Stimulated activated CD4-positive, alpha-beta T cell treated with anti-CD3 and anti-CD28 coated beads, Interleukin-4, amount 100 ng/mL, for 1 hour (primary cell): ENCODE measurements at regions not wholly inside any gene's neighbourhood (a gene's known extent, or its start where the extent isn't known, plus 50 kb on each side); places are given as distances from the start of the nearest gene placed in this dataset.

Experiments used
- DNase-seq: peaks from one replicate; pipeline ENCODE4 v3.0.0-alpha.2; 2020

DNA sequence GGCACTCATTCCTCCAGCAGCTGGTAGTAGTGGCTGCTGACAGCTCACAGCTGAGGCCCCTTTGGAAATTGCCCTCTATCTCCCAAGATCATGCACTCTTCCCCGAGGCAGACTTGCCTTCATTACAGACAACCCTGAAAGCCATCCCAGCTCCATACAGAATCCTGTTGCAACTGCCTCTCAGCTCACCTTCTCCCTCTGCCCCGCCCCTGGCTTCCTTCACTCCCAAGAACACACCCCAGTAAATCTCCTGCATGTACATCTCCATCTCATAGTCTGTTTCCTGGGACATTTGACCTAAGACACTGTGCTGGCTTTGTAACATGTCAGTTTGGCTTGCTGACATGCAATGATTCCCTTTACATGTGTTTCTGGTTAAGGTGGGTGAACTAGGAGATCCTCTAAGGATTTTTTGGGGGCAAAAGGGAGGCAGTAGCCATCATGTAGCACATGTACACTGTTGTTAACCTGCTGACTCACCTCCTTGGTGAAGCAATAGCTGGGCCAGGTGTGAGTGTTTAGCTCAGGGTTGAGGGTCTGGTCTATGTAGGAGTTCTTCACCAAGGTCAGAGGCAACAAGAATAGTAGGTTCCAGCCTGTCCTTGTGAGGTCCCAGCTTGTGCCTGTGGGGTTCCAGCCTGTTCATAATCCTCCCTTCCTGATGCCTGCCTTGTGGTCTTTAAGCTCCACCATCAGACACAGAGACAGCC, 179.6 kb downstream of the CSNK2A3 start:
- DNase-seq, result no peak

DNA sequence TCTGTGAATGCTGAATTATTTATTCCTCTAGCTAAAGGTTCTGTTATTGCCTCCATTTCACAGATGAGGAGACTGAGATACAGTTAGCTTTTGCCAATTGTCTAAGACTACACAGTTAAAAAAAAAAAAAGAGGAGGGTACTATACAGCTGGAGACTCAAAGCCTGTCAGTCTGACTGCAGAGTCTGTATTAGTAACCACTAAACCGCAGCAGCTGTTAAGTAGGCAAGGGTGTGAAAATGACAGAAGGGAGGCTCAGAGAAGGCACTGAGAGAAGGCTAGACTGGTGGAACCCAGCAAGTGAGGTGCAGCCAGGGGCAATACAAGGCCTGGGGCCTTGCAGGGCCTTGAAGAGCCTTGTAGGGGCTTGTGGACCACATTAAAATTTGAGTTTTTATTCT, 181.2 kb downstream of the CSNK2A3 start:
- DNase-seq, result no peak

DNA sequence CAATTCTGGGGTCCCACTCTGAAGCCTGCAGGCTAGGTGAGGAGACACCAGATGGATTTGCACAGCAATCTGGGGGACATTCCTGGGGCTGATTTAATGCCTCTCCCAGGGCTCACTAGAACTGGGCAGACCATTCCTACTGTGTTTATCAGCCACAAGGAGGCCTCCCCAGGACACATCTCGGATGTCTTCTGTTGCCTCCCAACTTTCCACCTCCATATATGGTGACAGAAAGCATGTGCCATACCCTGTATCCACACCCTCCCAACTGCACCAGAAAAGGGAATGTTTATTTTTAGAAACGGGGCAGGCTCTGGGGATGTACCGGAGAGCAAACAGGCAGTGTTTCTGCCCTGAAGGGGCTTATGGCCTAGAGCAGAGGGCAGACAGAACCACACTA, 181.8 kb downstream of the CSNK2A3 start:
- DNase-seq, result no peak

DNA sequence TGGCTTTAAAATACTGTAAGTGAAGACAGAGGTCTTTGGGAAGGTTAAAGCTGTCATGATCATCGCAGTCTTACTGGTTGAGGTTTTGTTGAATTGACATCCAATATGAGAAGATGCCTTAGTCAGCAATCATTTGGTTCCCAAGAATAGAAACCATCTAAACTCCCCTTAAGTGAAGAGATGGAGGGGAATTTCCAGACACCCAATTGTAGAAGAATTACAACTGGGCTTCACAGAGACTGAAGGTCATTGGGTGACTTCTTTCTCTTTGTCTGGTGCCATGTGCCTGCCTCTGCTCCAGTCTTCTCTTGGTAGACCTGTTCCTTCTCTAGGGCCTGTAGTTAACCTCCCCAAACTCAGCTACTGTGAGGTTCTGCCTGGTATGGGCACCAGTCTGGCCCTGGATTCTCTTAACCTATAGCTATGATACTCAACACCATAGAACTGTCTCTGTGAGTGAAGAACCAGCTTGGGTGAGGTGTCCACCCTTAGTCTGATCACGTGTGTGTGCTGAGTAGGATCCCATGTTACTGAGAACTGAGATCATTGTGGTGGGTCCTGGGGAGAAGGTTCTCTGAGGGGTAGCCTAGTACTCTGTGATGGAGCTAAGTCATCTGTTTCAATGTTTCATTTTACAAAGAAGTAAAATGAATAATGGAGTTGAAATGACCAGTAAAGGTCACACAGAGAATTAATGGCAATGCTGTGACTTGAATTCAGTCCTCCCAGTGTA, 182.5 kb downstream of the CSNK2A3 start:
- DNase-seq, result no peak

DNA sequence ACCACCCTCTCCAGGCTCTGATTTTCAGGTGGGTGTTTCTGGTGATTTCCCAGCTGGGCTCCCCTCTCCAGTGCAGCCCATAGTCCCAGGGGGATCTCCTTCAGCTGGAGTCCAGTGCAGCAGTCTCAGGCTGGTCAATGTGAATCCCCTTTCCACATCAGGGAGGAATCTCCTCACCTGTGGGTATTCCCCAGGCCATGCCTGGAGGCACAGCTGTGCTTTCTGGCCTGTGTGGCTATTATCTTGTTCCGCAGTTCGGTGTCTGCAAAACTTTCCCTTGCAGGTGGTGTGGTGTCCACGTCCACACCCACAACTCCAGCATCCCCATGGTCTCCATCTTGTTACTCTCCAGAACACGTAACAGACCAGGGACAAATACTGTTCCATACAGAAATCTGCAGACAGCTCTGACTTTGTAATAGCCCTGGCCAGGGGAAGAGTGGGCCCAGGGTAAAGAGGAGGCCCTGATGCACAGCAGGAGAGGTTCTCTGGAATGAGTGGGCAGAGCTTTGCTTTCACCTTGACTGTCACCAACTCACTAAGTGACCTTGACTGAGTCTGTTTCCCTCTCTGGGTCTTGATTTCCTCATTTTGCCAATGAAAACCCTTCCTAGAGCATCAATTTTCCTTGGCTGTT, 183.2 kb downstream of the CSNK2A3 start:
- no peak for DNase-seq

DNA sequence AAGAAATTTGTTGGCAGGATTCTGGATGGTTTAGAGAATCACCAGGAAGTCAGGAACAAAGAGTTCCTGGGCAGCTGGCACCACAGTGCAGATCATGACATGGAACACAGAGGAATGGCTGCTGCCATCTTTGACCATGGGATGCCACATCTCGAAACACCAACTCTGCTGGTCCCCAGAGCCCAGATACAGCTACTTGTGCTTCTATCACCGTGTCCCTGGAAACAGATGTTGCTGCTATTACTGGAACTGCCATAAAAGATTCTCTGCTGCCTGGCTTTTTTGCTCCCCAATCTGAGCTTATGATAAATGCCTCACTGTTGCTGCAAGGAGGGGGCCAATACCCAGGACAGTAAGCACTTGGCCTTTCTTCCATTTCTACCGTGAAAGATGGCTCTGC, 185.2 kb downstream of the CSNK2A3 start:
- no peak for DNase-seq

DNA sequence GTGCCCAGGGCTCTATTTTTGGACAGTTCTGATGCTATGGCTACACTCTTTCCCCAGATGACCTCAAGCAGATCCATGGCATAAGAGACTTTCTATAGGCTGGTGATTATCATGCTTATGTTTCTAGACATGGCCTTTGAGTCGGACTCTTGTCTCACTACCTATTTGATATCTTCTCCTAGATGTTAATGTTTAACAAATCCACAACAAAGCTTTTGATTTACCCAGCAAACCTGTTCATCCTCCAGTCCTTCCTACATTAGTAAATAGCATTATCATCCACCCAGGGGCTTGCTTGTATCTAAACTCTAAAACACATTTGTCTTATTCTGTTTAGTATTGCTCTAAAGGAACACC, 188.7 kb downstream of the CSNK2A3 start:
- DNase-seq, result no peak

GRCh38 chr11:11163669-11164333, 189.2 kb downstream of the CSNK2A3 start:
- no peak for DNase-seq

DNA sequence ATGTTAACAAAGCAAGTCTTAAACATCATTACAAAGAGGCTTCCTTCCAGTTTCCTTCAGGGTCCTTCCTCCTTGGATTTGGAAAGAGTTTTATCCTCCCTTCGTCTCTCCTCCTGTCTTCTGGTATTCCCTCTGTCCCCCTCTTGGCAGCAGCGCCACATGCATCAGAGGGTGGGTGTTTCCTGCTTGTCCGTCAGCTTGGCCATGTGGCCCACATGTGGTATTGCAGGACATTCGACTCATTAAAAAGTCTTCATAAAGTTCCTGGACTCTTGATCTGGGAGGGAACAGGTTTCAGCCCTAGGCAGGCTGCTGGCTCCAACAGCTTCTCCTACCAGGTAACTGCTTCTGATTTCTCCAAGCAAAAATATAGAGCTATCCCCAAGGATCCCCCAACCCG, 189.8 kb downstream of the CSNK2A3 start:
- no peak for DNase-seq

- peak; percentile 47 for DNase-seq
Observed at GRCh38 chr11:11157185-11157584, 195.9 kb downstream of the CSNK2A3 start.

DNA sequence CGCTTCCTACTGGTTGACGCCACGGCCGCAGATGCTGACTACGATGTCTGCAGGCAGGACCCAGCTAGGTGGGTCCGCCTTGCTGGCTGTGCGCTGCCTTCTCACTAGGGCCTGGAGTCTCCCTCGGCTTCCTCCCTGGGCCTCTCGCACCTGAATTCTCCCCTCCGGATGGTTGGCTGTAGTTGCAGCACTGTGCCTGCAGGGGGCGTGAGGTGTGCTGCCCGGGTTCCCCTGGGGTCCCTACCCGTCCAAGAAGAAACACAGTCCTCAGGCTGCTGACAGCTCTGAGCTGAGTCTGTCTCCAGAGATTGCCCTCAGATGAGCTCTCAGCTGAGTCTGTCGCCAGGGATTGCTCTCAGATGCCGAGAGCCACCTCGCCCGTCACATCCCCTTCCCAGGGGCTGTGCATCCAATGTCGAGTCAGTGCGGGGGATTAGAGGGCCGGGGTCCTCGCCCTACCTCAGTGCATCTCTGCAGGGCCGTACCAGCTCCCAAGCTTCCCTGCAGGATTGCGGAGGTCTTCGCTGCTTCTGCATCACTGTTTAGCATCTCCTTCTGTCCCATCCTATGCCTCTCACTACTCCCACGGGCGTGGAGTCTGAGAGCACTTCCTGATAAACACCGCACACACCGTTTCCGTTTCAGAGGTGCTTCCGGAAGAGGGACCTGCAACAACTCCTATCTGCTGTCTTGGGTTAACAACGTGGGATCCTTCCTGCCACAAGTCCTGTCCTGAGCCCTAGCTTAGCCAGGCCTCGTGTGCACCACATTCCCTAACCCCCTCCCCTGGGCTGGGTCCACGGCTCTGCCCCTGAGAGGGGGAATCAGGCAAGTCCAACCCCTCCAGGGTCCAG, 196.9 kb downstream of the CSNK2A3 start:
- DNase-seq, result peak; percentile 55

DNA sequence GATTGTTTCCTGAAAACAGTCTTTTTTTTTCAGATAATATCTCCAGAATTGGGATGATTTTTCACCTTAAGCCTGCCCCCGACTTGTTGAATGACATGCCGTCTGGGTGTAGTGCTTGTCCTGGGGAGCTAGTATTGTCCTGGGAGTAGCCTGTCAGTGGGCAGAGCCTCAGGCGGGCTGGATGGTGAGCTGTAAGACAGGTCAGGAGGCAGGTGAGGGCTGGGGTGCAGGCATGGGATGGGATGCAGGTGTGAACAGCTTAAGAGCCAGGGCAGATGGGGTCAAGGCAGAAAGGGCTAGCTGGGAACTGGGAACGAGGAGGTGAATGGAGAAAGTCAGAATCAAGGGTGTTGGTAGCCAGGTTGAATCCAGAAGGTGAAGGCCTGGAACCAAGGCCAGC, 200.2 kb downstream of the CSNK2A3 start:
- DNase-seq, result no peak

DNA sequence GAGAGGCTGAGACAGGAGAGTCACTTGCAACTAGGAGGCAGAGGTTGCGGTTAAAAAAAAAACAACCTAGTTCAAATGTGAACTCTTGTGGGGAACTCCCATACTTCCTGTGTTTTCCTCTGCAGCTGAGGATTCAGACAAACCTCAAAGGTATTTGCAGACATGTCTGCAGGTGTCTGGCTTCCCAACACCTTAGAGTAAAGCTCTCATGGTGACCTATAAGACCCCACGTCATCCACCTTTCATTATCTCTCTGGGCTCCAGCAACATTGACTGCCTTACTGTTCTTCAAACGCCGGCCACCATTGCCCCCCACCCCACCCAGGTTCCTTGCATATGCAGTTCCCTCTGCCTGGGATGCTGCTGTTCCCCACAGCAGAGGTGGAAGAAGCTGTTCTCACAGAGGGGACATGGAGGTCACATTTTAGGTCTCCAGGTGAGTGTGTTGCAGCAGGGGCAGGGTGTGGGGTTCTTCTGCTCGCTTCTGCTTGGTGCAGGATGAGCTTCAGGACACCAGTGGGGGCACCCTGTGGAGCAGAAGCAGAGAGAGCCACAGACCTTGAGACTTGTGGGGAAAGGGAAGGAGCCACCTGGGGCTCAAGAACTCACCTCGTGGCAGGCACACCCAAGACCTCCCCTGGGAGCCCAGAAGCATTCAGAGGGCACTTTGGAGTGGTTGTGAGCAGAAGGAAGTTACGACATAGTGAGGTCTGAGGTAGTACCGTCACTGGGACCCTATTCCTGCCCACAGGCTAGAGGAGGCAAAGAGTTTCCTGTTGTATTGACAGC, 203.2 kb downstream of the CSNK2A3 start:
- no peak for DNase-seq

DNA sequence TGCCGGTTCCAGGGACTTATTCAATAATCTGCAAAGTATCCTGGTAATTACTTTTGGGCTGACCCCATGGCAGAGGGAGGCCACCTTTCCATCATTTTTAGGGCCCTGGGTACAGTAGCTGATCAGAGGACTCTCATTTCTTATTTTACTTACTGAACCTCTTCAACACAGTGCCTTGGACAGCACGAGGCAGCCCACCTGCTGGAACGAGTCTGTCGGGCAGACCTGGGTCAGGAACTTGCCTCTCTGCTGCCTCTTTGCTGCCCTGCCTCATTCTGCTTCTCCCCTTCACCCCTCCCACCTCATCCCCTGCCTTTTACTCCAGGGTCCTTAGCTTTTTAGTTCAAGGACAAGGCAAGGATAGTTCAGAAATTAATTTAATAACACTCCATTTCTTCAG, 204.5 kb downstream of the CSNK2A3 start:
- no peak for DNase-seq

DNA sequence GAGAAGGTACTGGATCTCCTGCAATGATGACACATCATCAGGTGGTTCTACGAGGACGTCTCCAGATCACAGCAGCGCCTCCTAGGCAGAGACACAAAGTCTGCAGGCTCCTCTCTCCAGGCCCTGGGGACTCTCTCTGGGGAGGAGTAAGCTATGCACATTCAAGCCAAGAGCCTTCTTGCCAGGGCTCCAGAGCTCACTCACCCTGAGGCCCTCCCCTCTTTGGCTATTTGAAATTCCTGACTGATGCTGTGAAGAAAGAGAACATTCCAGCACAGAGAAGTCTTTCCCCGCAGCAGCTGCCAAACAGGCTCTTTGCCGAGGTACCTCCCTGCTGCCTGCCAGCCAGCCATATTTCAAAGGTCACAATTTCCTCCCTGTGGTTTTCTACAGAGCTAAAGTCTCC, 204.9 kb downstream of the CSNK2A3 start:
- peak; percentile 19 for DNase-seq

GRCh38 chr11:11146830-11147229, 206.2 kb downstream of the CSNK2A3 start:
- no peak for DNase-seq

- no peak for DNase-seq
Observed at GRCh38 chr11:11143849-11144248, 209.2 kb downstream of the CSNK2A3 start.

DNA sequence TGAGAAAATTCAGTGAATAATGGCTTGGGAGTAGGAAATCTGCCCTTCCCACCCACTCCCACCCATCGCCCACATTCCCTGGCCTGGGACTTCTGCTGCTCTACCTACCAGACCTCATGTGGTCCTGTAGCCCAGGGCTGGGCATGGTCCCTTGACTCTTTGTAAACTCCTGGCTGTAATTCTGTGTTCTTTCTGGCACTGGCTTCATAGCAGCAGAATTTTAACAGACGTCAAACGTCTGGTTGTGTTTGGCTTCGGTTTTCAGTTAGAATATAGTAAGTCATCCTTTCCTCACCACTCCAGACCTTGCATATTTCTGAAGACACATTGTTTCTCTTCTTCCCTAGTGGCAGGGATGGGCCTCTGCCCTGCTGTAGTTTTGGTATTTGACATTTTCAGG, 210.6 kb downstream of the CSNK2A3 start:
- DNase-seq, result no peak

DNA sequence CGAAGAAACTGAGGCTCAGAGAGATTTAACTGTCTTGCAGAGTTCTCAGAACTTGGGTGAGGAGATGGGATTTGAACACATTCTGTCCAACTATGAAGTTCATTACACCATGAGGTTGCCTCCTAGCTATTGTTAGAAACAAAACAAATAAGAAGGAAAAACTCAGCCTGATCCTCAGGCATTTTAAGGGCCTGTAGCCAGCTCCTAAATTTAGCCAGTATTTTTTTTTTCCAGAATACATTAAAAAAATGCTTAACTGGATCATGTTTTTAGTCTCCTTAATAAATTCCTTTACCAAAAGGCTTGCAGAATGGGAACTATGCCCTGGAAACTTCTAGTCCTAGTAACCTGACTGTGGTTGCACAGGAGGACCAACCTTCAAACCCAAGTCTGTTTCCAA, 212.0 kb downstream of the CSNK2A3 start:
- DNase-seq, result no peak

DNA sequence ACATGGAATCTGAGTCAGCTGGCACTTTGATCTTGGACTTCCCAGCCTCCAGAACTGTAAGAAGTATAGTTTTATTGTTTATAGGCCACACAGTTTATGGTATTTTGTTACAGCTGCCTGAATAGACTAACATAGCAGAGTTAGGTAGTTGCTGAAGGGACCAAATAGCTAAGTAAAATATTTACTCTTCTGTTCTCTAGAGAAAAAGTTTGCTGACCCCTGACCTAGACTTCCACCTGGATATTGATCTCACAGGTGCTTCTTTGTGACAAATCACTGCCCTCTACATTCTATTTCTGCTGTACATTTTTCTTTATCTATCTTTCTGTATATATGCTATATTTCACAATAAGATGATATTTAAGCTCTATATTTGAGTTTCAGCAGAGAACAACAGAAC, 212.5 kb downstream of the CSNK2A3 start:
- no peak for DNase-seq

DNA sequence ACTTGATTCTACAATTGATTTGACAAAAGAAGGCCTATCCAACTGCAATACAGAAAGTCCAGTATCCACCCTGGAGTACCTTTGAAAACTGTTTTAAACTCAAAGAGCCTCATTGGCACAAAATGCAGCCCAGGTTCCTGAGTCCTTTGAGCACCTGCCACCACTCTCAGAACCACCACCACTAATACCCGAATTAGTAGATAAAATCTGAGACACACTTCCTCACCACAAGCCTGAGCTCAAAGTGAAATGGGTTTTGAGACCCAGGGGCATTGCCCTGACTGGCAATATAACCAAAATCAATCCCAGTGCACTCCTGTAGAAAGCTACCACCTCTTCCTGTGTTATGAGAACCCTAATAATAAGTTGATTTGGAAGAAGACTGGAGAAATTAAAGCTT, 215.7 kb downstream of the CSNK2A3 start:
- DNase-seq, result no peak
